ENCODE measurements at regions not wholly inside any gene's neighbourhood (a gene's known extent, or its start where the extent isn't known, plus 50 kb on each side); places are given as distances from the start of the nearest gene placed in this dataset.
A peak's percentile ranks its signal among the peaks of the same experiment; 100 is the strongest.

GRCh38 chr13:97640268-97640667 lies 206.3 kb downstream of the RAP2A start:
- no peak for DNase-seq

DNA sequence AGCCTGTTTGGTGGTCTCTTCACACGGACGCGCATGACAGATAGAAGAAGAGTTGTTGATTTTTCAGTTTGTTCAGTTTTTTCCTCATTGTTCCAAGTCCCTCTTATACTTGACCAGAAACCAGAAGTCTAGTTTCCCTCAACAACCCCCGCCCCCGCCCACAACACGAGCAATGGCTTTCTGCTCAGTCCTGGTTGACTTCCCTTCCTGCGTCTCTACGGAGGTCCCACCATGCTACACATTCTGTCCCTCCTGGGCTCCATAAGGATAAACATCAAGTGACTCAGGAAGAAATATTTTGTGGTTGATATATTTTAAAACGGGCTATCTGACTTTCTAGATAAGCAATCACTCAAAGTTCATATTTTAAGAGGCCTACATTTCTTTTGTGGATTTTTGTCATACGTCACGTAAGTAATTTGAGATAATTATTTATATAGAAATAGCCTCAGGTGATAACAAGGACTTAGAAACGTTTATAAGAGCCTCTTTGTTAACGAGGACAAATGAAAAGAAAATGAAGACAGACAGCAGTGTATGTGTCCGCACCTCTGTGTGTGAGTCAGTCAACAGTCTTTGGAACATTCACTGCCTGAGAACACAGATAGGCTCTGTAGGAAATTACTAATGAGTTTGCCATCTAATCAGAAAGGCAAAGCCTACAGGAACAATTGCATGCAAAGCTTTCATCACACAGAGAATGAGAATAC lies 214.4 kb downstream of the RAP2A start:
- no peak for DNase-seq

DNA sequence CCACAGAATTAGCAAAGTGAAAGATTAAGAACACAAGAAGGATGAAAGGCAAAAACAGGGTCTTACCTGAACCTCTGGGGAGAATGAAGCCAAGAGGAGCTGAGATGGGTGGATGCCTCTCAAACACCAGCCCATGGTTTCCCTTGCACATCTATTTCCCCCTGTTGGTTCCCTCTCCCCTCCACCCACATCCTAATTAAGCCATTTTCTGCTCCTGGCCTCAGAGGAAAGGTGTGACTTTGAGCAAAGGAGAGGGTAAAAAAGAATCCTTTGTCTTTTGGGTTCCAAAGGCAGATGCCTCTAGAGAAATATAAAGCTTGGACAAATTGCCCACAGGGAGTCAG lies 214.9 kb downstream of the RAP2A start:
- no peak for DNase-seq

DNA sequence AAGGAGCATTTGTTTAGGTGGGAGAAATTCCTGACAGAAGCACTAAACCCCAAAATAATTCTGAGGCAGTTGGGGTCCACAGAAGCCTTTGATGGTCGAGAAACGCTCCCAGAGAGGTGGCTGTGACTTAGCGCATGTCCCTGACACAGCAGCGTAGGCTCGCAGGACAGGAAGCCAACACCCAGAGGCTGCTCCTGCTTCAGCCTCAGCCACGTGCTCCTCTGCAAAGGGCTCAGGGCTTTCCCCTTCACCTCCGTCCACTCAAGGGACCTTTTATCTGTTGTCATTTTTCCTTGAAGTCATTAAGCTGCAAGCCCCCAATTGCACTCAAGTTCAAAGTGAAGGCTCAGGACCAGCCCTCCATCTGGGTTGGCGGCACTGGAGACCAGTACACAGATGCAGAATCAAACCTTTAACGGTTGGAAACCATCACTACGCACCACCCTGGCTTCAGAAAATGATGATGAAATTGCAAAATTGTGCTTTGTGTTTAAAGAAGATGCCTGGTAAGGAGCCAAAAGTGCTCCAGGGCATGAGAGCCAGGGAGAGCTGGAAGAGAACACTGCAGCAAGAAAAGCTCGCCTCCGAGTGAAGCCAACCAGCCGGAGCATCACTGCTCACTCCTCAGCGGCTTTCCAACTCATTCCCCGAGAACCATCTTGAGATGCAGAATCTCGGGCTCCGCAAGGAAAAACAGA lies 219.6 kb downstream of the RAP2A start:
- DNase-seq = no peak

DNA sequence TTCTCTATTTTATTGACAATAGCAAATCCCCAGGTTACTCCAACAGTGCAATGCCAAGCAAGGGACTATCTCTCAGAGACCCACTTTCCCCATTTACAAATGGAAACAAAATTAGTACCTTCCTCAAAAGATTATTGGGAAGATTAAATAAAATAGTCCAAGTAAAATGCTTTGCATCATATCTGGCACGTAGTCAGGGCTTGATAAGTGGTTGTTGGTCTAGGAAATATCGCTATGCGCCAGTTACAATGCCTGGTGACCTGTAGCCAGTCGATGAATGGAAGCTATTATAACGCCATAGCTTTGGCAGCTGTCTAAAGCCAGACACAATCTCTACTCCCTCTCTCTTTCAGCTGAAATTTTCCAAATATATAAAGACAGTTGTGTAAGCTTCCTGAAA lies 220.3 kb downstream of the RAP2A start:
- no peak for DNase-seq

DNA sequence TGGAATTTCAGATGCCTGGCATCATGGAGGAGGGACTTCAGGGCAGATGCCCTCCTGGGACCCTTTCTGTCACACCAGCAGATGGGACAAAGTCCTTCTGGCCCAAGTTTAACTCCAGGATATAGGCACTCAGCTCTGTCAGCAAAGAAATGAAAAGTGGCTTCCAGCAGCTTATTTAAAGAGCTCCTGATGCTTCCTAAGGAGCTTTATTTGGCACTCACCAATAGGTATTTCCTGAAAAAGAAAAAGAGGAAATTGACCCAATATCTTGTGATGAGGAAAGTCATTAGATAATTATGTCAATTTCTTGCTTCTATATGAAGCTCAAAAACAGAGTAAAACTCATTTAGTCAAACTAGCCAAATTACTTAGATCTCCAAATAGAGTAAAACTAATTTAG lies 224.6 kb downstream of the RAP2A start:
- no peak for DNase-seq

GRCh38 chr13:97659602-97660001 lies 225.6 kb downstream of the RAP2A start:
- peak; percentile 24 for DNase-seq

DNA sequence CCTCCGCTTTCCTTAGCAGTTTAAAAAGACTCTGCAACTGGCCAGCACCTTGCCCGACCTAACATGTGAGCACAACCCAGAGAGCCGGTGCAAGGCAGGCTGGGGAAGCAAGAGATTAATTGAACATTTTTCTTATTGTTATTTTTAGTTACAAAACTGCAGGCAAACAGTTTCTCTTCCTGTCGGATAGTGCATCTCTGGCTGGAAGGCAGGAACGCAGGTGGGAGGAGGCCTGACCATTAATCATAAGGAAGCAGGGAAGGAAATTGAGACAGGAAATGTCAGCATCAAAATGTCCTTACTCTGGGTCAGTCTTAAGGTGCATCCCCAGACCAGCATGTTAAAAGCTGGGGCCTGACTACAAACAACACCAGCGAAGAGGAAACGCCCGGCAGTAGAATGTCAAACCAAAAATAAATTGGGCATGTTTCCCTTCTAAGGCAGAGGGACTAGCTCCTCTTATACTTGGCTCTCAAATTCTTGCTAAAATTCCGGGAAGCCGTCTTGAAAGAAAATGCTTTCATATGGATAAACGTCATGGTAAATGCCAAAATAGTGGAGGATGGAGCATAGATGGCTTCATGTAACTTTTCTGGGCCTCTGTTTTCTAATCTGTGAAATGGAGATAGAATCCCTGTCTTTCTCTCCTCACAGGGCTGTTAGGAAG lies 226.8 kb downstream of the RAP2A start:
- no peak for DNase-seq

- no peak for DNase-seq
Observed at GRCh38 chr13:97686594-97686993, 252.6 kb downstream of the RAP2A start.

- no peak for DNase-seq
Observed at GRCh38 chr13:97692628-97693027, 258.7 kb downstream of the RAP2A start.

- peak; percentile 9 for DNase-seq
Observed at GRCh38 chr13:97695684-97696083, 257.8 kb upstream of the IPO5 start.

GRCh38 chr13:97696921-97697320 lies 256.6 kb upstream of the IPO5 start:
- DNase-seq = no peak

DNA sequence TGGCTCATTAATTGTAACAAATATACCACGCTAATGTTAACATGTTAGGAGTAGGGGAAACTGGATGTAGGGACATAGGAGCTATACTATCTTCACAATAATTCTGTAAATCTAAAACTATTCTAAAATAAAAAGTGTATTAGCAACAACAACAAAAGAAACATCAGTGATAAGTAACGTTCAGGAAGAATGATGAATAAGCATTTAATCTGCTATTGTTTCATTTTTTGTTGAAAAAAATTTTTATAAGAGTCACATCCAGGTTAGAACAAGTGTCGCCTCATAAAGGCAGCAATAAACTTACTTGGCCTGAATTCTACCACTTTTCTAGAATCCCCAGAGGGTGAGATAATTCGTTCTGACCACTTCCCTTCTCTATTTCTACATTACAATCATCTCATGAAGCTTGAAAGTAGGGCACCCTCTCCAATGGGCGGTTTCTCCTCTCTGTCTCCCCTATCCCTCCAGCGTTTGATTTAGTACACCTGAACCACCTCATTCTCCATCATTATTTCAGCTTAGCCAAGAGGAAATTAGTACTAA lies 253.1 kb upstream of the IPO5 start:
- DNase-seq = no peak

DNA sequence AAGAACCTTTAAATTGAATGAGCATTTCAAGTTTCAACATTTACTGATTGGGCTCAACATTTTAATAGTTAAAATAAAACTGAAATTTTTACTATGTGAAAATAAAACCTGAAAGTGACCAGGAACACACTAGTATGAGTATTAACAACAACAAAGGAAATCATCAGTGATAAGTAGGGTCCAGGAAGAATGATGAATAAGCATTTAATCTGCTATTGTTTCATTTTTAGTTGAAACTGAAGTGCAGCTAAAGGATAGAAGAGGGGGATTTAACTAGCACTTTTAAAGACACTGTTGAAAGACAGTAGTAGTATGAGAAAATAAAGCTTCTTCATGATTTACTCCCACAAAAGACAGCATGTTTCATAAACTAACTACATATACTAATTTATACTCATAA lies 250.9 kb upstream of the IPO5 start:
- no peak for DNase-seq

GRCh38 chr13:97710797-97711196 lies 242.7 kb upstream of the IPO5 start:
- DNase-seq = no peak

DNA sequence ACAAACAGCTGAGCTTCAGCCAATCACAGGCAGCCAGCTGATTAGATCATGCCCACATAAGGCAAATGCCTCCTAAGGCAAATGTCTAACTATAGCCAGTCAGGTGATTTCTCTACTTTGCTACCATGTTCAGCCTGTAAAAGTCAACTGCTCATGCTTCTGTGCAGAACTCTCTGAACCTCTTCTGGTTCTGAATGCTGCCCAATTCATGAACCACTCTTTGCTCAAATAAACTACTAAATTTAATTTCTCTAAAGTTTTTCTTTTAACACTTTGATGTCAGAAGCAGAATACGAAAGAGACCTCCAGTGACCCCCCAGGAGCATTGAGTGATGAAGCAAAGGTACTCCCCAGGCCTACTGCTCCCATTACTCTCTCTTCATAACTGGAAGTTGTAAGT lies 240.7 kb upstream of the IPO5 start:
- DNase-seq = no peak

DNA sequence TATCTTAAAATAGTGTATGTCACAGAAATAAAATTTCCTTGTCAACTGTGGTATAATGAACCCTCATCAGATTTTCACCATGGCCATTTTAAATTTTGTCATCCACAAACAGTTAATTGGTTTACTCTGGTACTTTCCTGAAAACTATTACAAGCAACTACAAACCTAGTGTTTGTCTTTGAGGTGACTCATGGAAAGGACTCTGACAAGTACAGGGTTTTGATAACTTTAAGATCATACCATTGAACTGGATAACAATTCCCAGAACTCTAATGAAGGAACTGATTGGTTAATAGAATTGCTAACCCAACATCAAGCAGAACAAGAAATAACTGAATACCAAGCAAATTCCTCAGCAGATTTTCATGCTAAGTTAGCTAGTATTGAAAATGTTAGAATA lies 237.7 kb upstream of the IPO5 start:
- no peak for DNase-seq

DNA sequence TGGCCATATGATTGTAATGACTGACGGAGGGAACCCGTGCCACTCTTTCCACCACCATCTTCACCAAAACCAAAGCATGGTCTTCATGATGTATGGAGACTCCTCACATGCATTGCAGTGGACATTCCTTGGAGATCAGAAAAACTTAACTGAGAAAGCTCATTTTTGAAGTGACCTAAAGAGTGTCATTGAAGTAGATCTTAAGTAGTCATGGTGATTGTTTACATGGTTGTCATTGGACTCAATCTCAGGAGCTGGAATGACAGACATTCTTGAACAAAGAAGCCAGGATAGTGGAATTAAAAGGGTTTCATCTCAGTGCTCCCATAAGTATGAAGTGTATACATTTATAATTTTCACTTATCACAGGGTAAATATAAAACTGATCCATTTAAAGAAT lies 236.7 kb upstream of the IPO5 start:
- DNase-seq = no peak

DNA sequence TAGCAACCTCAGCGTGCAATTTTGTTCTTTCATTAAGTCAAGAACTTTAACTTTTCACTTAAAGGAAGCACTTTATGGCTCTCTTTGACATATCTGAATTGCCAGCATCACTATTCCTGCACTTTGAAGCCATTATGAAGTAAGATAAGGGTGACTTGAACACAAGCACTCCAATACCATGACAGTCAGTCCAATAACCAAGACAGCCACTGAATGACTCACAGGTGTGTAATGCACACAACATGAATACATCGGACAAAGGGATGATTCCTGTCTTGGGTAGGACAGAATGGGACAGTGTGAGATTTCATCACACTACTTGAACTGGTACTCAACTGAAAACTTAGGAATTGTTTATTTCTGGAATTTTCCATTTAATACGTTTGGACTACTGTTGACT lies 233.7 kb upstream of the IPO5 start:
- no peak for DNase-seq

DNA sequence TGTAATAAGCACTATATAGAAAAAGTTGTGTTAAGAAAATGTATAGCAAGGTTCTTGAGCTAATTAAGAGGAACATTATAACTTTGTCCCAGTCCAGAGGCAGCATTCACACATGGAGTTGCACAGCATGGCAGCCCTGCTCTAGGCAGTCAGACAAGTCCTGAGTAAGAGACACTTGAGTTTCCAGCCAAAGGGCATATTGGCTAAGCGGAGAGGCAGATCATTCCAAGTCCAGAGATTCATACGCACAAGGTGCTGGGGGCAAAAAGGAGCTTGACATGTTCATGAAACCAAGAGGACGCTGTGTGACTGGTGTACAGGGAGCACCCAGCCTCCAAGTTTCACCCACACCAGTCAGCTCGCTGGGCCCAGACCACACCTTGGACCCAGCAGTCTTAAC lies 232.6 kb upstream of the IPO5 start:
- DNase-seq = no peak

GRCh38 chr13:97723655-97724054 lies 229.8 kb upstream of the IPO5 start:
- DNase-seq = no peak

DNA sequence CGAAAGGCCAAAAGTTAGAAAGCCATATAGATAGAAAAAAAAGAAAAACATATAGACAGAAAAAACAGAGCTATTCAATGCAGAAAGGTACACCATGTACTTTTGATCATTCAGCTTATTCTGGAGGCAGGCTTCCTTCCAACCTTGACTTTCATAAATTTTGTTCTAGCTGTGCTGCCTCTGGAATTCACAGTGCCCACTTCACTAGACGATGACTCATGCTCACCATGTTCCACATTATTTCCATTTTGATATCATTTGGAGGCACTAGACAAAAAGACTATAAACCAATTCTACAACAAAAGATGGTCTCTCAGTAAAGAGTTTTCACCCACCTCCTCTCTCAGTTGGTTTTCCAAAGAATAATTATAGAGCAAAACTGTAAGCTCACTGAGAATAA lies 229.0 kb upstream of the IPO5 start:
- DNase-seq = no peak

DNA sequence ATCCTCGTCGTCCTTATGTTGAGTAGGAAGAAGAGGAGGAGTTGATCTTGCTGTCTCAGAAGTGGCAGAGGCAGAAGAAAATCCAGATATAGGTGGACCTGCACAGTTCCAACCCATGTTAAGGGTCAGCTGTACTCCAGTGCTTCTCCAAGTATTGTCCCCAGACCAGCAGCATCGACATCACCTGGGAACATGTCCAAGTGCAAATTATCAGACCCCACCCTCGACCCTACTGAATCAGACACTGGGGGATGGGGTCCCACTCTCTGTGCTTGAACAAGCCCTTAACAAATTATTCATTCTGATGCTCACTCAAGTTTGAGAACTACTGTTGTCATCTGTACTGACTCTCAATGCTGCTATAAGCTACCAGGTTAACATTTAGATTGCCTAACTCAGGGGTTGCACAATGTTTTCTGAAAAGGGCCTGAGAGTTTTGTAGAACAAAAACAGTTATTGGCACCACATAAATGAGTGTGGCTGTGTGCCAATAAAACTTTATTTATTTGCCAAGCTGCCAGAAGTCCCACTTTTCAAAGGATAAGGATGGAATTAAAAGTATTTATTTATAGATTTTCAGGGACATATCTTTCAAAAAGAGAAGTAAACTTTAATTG lies 226.7 kb upstream of the IPO5 start:
- peak; percentile 13 for DNase-seq

DNA sequence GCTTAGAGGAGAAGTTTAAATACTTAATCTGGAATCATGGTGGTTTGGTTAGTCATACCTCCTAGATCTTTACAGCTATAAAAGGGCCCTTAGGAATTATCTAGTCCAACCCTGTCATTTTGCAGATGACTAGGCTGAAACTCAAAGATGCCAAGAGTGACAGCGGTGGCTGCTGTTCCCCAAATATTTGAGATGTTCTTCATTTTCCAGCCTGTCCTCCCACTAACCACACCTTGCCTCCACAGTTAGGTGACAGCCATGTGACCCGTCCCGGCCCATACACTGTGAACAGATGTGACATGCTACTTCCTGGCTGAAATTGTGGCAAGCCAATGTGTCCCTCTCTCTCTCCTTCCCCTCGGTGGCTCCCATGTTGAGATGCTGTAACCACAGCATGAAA lies 225.5 kb upstream of the IPO5 start:
- DNase-seq = peak; percentile 10
